ENCODE measurements at regions not wholly inside any gene's neighbourhood (a gene's known extent, or its start where the extent isn't known, plus 50 kb on each side); places are given as distances from the start of the nearest gene placed in this dataset.

- Mint-ChIP-seq H3K9me3 (peaks cover 6% of the 10 kb centered on the region), H3K27ac (no peak overlapping the region), H3K4me3 (ENCODE audit: low read depth) (no peak overlapping the region), H3K27me3 (ENCODE audit: low read depth) (no peaks in the 10 kb centered on the region), H3K36me3 (ENCODE audit: low read depth) (no peaks in the 10 kb centered on the region), H3K4me1 (ENCODE audit: low read depth) (no peaks in the 10 kb centered on the region)
- intact Hi-C loops (cut with micrococcal nuclease), result no loop called here
- DNase-seq (ENCODE audit: low spot score), result no peak
Observed at GRCh38 chr7:15839416-15840100, 153.1 kb upstream of the MEOX2 start.

DNA sequence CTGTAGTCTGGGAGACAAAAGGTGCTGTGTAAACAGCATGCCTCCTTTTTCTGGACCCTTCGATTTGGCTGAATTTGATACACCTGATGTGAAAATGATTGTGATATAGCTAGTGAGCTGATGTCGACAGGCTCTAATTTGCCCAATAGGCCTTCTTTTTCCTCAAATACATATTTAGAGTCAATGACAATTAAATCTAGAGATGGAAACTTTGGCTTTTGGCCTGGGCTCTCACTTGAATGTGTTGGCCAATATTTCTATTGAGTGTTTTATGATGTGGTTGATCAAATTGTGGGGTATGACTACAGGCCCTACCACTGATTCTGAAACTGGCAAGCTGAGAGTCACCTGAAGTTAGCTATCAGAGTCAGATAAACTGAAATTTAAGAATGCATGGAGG lies 151.8 kb upstream of the MEOX2 start:
- DNase-seq (ENCODE audit: low spot score), result no peak
- H3K9me3 Mint-ChIP-seq, result no peaks in the 10 kb centered on the region
- no peaks in the 10 kb centered on the region for H3K4me1 Mint-ChIP-seq (ENCODE audit: low read depth)
- H3K4me3 Mint-ChIP-seq (ENCODE audit: low read depth), result no peak overlapping the region
- no peaks in the 10 kb centered on the region for H3K36me3 Mint-ChIP-seq (ENCODE audit: low read depth)
- H3K27ac Mint-ChIP-seq, result no peak overlapping the region
- intact Hi-C loops (cut with micrococcal nuclease), result no loop called here
- H3K27me3 Mint-ChIP-seq (ENCODE audit: low read depth), result no peaks in the 10 kb centered on the region

DNA sequence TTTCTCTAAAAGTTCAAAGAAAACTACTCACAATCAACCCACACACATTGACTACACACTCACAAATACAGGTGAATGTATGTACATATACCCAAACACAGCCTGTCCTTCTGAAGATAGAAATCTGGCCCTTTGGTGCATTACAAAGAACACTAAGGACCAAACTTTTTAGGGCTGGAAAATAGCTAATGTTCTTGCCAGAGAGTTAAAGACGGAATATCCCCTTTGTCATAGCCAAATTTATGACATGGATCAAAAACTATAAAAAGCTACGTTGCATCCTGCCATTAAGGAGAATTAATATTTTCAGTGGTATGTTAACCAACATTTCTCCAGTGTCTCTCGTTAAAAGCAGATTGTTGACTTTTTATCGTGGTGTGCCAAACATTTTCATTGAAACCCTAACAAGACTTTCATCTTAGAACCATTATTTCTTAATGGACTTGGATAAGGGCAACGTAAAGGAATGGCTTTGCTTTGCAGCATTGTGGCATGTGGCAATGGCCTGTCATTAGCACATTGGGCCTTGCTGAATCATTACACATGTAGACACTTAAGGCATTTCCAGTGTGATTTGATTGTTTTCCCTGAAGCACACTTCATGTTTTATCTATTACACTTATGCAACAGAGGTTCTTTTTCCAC lies 150.9 kb upstream of the MEOX2 start:
- no peak for DNase-seq (ENCODE audit: low spot score)
- no peaks in the 10 kb centered on the region for H3K27me3 Mint-ChIP-seq (ENCODE audit: low read depth)
- H3K9me3 Mint-ChIP-seq, result no peaks in the 10 kb centered on the region
- H3K4me3 Mint-ChIP-seq (ENCODE audit: low read depth), result no peak overlapping the region
- no peaks in the 10 kb centered on the region for H3K4me1 Mint-ChIP-seq (ENCODE audit: low read depth)
- H3K27ac Mint-ChIP-seq, result no peak overlapping the region
- no peaks in the 10 kb centered on the region for H3K36me3 Mint-ChIP-seq (ENCODE audit: low read depth)
- intact Hi-C loops (cut with micrococcal nuclease), result no loop called here

- H3K4me1 Mint-ChIP-seq (ENCODE audit: low read depth), result no peaks in the 10 kb centered on the region
- no peak overlapping the region for H3K27ac Mint-ChIP-seq
- no peak for DNase-seq (ENCODE audit: low spot score)
- no peaks in the 10 kb centered on the region for H3K9me3 Mint-ChIP-seq
- intact Hi-C loops (cut with micrococcal nuclease), result no loop called here
- H3K36me3 Mint-ChIP-seq (ENCODE audit: low read depth), result no peaks in the 10 kb centered on the region
- H3K4me3 Mint-ChIP-seq (ENCODE audit: low read depth), result no peak overlapping the region
- H3K27me3 Mint-ChIP-seq (ENCODE audit: low read depth), result no peaks in the 10 kb centered on the region
Observed at GRCh38 chr7:15836651-15837050, 150.2 kb upstream of the MEOX2 start.

DNA sequence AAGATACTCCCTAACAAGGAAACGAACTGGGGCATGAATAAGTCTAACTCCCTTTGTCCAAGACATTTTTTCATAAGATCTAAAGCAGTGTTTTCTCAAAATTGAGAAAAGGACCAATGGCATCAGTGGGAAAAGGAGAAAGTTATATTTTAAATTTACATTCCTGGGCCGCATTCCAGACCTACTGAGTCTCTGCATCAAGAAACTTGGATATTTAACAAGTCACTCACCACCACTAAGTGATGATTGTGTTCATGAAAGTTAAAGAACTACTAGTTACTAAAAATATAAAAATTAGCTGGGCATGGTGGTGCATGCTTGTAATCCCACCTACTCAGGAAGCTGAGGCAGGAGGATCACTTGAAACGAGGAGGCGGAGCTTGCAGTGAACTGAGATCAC lies 149.6 kb upstream of the MEOX2 start:
- no peaks in the 10 kb centered on the region for H3K9me3 Mint-ChIP-seq
- no peaks in the 10 kb centered on the region for H3K27me3 Mint-ChIP-seq (ENCODE audit: low read depth)
- no peaks in the 10 kb centered on the region for H3K4me1 Mint-ChIP-seq (ENCODE audit: low read depth)
- H3K27ac Mint-ChIP-seq, result no peak overlapping the region
- intact Hi-C loops (cut with micrococcal nuclease), result no loop called here
- no peak for DNase-seq (ENCODE audit: low spot score)
- no peaks in the 10 kb centered on the region for H3K36me3 Mint-ChIP-seq (ENCODE audit: low read depth)
- H3K4me3 Mint-ChIP-seq (ENCODE audit: low read depth), result no peak overlapping the region

- no peak overlapping the region for H3K27ac Mint-ChIP-seq
- H3K4me3 Mint-ChIP-seq (ENCODE audit: low read depth), result no peak overlapping the region
- intact Hi-C loops (cut with micrococcal nuclease), result no loop called here
- no peaks in the 10 kb centered on the region for H3K9me3 Mint-ChIP-seq
- H3K36me3 Mint-ChIP-seq (ENCODE audit: low read depth), result no peaks in the 10 kb centered on the region
- no peaks in the 10 kb centered on the region for H3K27me3 Mint-ChIP-seq (ENCODE audit: low read depth)
- no peaks in the 10 kb centered on the region for H3K4me1 Mint-ChIP-seq (ENCODE audit: low read depth)
- no peak for DNase-seq (ENCODE audit: low spot score)
Observed at GRCh38 chr7:15834446-15834845, 148.0 kb upstream of the MEOX2 start.

DNA sequence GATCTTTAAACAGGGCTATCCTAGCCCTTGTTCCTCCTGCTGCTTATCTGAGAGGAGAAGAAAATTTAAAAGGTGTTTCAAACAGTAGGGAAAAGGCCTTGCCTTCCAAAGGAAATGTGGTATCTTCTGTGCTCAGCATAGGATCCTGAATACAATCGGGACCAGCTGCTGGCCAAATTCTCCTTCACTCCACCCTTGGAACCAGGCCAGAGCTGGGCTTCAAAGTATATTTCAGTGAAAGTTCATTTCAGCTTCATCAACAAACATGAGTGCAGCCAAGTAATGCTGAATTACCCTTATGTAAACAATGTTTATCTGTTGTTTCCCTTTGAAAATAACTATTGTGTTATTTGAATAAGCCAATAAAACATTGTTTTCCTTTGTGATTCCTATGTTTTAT lies 146.5 kb upstream of the MEOX2 start:
- H3K27me3 Mint-ChIP-seq (ENCODE audit: low read depth), result no peaks in the 10 kb centered on the region
- no peak overlapping the region for H3K27ac Mint-ChIP-seq
- H3K4me1 Mint-ChIP-seq (ENCODE audit: low read depth), result no peaks in the 10 kb centered on the region
- H3K4me3 Mint-ChIP-seq (ENCODE audit: low read depth), result no peak overlapping the region
- no peak for DNase-seq (ENCODE audit: low spot score)
- intact Hi-C loops (cut with micrococcal nuclease), result no loop called here
- H3K9me3 Mint-ChIP-seq, result no peaks in the 10 kb centered on the region
- H3K36me3 Mint-ChIP-seq (ENCODE audit: low read depth), result no peaks in the 10 kb centered on the region

GRCh38 chr7:15831606-15832005 lies 145.1 kb upstream of the MEOX2 start:
- H3K4me1 Mint-ChIP-seq (ENCODE audit: low read depth), result no peaks in the 10 kb centered on the region
- no peaks in the 10 kb centered on the region for H3K9me3 Mint-ChIP-seq
- intact Hi-C loops (cut with micrococcal nuclease), result no loop called here
- H3K27me3 Mint-ChIP-seq (ENCODE audit: low read depth), result no peaks in the 10 kb centered on the region
- no peaks in the 10 kb centered on the region for H3K36me3 Mint-ChIP-seq (ENCODE audit: low read depth)
- no peak for DNase-seq (ENCODE audit: low spot score)
- H3K4me3 Mint-ChIP-seq (ENCODE audit: low read depth), result no peak overlapping the region
- no peak overlapping the region for H3K27ac Mint-ChIP-seq

GRCh38 chr7:15829691-15830090 lies 143.2 kb upstream of the MEOX2 start:
- no peak overlapping the region for H3K27ac Mint-ChIP-seq
- DNase-seq (ENCODE audit: low spot score), result no peak
- H3K36me3 Mint-ChIP-seq (ENCODE audit: low read depth), result no peaks in the 10 kb centered on the region

DNA sequence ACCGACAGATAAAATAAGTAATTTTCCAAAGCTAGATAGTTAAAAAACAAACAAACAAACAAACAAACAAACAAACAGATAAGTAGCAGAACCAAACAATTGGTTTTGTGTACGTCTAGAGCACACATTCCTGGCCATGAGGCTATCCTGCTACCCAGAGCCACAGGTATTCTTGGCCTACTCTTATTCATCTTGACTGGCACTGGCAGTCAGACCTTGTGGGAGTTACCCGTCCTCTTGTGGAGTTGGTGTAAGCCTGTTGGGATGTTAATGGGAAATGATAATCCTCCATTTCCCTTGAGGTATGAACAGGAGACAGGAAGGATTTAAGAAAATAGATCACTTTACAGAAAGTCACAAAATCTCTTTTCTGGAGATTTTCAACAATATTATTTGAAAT lies 142.4 kb upstream of the MEOX2 start:
- intact Hi-C loops (cut with micrococcal nuclease), result no loop called here
- Mint-ChIP-seq H3K4me3 (ENCODE audit: low read depth) (no peak overlapping the region), H3K9me3 (no peaks in the 10 kb centered on the region), H3K4me1 (ENCODE audit: low read depth) (no peaks in the 10 kb centered on the region), H3K27me3 (ENCODE audit: low read depth) (no peaks in the 10 kb centered on the region), H3K27ac (no peak overlapping the region), H3K36me3 (ENCODE audit: low read depth) (no peaks in the 10 kb centered on the region)
- DNase-seq (ENCODE audit: low spot score), result no peak

More at GRCh38 chr7:15829691-15830090, 143.2 kb upstream of the MEOX2 start:
- Mint-ChIP-seq H3K9me3 (no peaks in the 10 kb centered on the region), H3K4me1 (ENCODE audit: low read depth) (no peaks in the 10 kb centered on the region), H3K27me3 (ENCODE audit: low read depth) (no peaks in the 10 kb centered on the region), H3K4me3 (ENCODE audit: low read depth) (no peak overlapping the region)
- intact Hi-C loops (cut with micrococcal nuclease), result no loop called here

DNA sequence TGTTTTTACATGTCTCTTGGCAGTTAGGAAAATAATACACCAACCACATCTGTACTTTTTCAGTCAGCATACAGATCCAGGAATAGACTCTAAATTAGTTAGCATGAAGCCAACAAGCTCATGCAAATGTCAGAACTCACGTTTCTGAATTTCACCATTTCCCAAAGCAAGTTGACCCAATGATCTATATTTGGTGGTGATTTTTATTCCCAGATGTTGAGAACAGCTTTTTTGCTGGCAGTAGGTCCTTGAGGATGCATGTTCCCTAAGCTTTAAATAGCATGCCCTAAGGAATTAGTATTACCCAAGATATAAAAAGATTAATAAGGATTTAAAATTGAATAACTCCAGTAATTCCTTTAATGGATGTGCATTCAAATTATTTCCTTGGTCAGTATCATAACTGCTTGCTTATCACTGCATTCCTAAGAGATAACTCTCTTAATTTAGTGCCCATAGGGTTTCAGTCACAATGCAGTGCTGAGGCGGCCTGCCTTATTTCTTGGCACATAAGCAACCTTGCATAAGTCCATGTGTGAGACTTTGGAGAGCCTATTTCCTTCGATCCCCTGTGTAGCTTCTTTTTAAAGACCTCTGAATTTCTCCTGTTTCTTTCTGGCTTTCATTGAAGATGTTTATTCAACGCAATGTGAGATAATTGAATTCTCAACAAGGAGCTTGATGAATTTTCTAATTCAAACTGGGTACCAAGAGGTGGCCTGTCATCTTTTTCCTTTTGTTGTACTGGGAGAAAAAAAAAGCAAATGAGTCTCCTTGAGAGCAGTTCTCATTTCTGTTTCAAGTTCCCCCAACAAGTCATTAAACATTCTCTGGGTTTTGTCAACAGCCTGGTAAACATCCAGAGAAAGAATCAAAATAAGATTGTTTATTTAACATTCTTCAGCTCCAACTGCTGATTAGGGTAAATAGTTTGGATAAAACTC lies 135.3 kb upstream of the MEOX2 start:
- DNase-seq (ENCODE audit: low spot score), result no peak
- Mint-ChIP-seq H3K27me3 (ENCODE audit: low read depth) (no peaks in the 10 kb centered on the region), H3K27ac (no peak overlapping the region), H3K4me1 (ENCODE audit: low read depth) (no peaks in the 10 kb centered on the region), H3K9me3 (peaks cover 4% of the 10 kb centered on the region), H3K4me3 (ENCODE audit: low read depth) (no peak overlapping the region), H3K36me3 (ENCODE audit: low read depth) (no peaks in the 10 kb centered on the region)
- intact Hi-C loops (cut with micrococcal nuclease), result no loop called here

DNA sequence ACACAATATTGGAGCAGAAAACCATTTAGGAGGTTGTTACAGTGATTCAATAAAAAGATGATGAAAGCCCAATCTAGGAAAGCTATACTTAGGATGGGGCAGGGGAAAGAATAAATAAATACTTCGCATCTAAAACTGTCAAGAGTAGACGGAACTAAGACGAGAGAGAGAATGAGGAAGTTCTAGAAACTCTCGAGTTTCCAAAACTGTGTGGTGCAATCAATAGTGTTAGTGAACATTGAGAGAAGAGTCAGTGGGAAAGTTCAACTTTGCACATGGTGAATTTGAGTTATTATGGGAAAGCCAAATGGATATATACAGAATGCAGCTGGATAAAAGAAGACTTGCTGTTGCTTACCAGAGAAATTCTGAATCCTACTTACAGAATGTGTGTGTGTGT lies 133.8 kb upstream of the MEOX2 start:
- H3K9me3 Mint-ChIP-seq, result peaks cover 7% of the 10 kb centered on the region
- H3K27ac Mint-ChIP-seq, result no peak overlapping the region
- H3K4me1 Mint-ChIP-seq (ENCODE audit: low read depth), result no peaks in the 10 kb centered on the region
- no peak for DNase-seq (ENCODE audit: low spot score)
- H3K27me3 Mint-ChIP-seq (ENCODE audit: low read depth), result no peaks in the 10 kb centered on the region
- intact Hi-C loops (cut with micrococcal nuclease), result no loop called here
- H3K4me3 Mint-ChIP-seq (ENCODE audit: low read depth), result no peak overlapping the region
- H3K36me3 Mint-ChIP-seq (ENCODE audit: low read depth), result no peaks in the 10 kb centered on the region

DNA sequence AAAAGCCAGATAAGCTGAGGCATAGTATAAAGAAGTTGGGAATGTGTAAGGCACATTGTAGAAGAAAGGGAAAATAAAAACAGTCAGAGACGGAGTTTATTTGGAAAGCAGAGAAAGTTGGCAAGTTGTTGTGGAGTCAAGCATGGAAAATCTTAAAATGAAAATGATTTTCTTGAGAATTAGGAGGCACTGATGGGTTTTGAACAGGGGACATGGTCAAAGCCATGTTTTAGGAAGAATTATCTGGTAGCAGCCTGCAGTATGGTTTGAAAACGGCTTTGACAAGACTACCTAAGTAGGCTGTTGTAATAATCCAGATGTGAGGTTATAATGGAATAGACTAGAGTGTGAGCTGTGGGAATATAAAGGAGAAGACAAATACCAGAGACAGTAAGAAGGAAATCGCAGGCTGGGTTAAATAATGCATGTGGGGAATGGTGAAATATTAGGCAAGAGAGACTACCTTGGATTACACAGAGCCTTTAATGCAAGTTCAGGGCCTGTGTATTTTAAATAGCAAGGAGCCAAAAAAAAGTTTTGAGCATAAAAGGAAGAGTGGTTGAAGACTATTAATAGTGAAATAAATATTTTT lies 130.4 kb upstream of the MEOX2 start:
- H3K27me3 Mint-ChIP-seq (ENCODE audit: low read depth), result no peaks in the 10 kb centered on the region
- H3K36me3 Mint-ChIP-seq (ENCODE audit: low read depth), result no peaks in the 10 kb centered on the region
- DNase-seq (ENCODE audit: low spot score), result no peak
- peaks cover 11% of the 10 kb centered on the region for H3K9me3 Mint-ChIP-seq
- no peaks in the 10 kb centered on the region for H3K4me1 Mint-ChIP-seq (ENCODE audit: low read depth)
- H3K4me3 Mint-ChIP-seq (ENCODE audit: low read depth), result no peak overlapping the region
- intact Hi-C loops (cut with micrococcal nuclease), result no loop called here
- H3K27ac Mint-ChIP-seq, result no peak overlapping the region

Measured in activated T-helper 2 cell treated with anti-CD3 and anti-CD28 coated beads, Interferon-gamma antibody, Interleukin-2, Interleukin-4, amounts not matched to agents 10 μg/mL and 5 μg/mL and 100 μg/mL, durations not matched to agents 14 hours and 24 hours and 36 hours (primary cell).